Rectal smooth muscle tissue (tissue), 1 donor: ENCODE measurements at regions not wholly inside any gene's neighbourhood (a gene's known extent, or its start where the extent isn't known, plus 50 kb on each side); places are given as distances from the start of the nearest gene placed in this dataset.
A peak's percentile ranks its signal among the peaks of the same experiment; 100 is the strongest.

Source experiments
- H3K27ac ChIP-seq: one replicate; pipeline ENCODE4 v1.7.0; 2013; ENCODE audit warnings: low read depth, low read length, inconsistent platforms
- H3K27me3 ChIP-seq: one replicate; pipeline ENCODE4 v1.7.0; 2013; ENCODE audit warnings: low read length; ENCODE audit not compliant: control insufficient read depth, insufficient read depth
- H3K36me3 ChIP-seq: one replicate; pipeline ENCODE4 v1.7.0; 2013; ENCODE audit warnings: low read length; ENCODE audit not compliant: control insufficient read depth, insufficient read depth
- H3K4me1 ChIP-seq: one replicate; pipeline ENCODE4 v1.7.0; 2013; ENCODE audit warnings: low read length; ENCODE audit not compliant: control insufficient read depth, insufficient read depth
- H3K4me3 ChIP-seq: one replicate; pipeline ENCODE4 v1.7.0; 2013; ENCODE audit warnings: low read length
- H3K9ac ChIP-seq: one replicate; pipeline ENCODE4 v1.7.0; 2013; ENCODE audit warnings: low read length

DNA sequence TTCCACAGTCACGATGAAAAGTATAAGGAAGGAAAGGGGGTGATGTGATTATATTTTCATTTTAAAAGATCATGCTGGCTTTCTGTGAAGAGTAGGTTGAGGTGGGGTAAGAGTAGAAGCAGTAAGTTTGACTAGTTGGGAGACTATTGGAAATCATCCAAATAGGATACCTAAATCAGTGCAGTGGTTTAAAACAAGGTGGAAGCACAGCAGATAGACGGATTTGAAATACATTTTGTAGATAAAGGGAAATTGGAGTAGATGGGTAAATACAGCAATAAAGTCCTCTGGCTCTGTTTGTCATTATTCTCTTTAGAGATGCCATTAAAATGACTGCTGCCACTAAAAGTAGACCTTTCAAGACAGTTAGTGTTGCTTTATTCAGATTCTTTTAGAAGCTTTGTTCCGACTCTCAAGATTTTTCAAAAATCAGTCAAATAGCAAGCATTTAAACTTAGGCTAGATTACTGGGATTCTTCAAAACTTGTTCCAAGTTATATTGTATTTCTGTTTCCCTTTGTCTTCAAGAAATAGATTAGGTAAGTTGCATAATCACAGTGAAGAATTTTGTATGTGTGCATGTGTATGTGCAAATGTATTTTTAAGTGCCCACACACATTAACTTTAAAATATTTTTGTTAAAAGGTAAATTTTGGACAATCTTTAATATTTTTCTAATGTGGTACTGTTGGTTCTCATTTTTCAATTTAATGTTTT is 61.7 kb upstream of the DTNA start:
- peaks cover 16% of the 10 kb centered on the region for H3K4me1 ChIP-seq

GRCh38 chr18:34649080-34649479 is 61.0 kb upstream of the DTNA start:
- H3K27ac ChIP-seq, result no peak overlapping the region
- peaks cover 16% of the 10 kb centered on the region for H3K4me1 ChIP-seq
- no peak overlapping the region for H3K4me3 ChIP-seq
- H3K27me3 ChIP-seq, result no peaks in the 10 kb centered on the region
- no peak overlapping the region for H3K9ac ChIP-seq
- no peaks in the 10 kb centered on the region for H3K36me3 ChIP-seq

More for the DNA sequence above, 61.7 kb upstream of the DTNA start:
- no peaks in the 10 kb centered on the region for H3K27me3 ChIP-seq
- H3K4me3 ChIP-seq, result no peak overlapping the region
- no peaks in the 10 kb centered on the region for H3K36me3 ChIP-seq
- no peak overlapping the region for H3K9ac ChIP-seq
- no peak overlapping the region for H3K27ac ChIP-seq

DNA sequence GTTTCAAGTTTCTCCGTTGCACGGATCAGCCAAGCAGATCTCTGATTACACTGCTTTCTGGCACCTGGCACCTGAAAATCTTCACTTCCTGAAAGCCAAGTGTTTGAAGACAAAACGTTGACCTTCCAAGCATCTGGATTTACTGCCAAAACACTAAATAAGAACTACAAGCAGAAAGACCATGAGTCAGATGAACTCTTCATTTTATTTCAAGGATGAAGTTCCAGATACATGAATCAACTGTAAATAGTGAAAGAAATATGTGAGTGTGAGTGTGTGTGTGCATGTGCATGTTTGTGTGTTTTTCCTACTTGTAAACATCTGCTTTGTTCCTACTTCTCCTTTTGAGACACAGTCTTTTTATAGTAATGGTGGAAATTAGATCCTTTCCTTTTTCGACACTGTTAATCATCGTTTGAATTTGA is 60.0 kb upstream of the DTNA start:
- H3K9ac ChIP-seq, result no peak overlapping the region
- peaks cover 14% of the 10 kb centered on the region for H3K4me1 ChIP-seq
- no peaks in the 10 kb centered on the region for H3K27me3 ChIP-seq
- H3K36me3 ChIP-seq, result no peaks in the 10 kb centered on the region
- no peak overlapping the region for H3K4me3 ChIP-seq
- H3K27ac ChIP-seq, result peak overlapping the region; percentile 27

GRCh38 chr18:34651586-34652369 is 58.3 kb upstream of the DTNA start:
- H3K4me3 ChIP-seq, result no peak overlapping the region
- H3K27me3 ChIP-seq, result no peaks in the 10 kb centered on the region
- no peak overlapping the region for H3K9ac ChIP-seq
- peaks cover 14% of the 10 kb centered on the region for H3K4me1 ChIP-seq
- H3K27ac ChIP-seq, result no peak overlapping the region
- H3K36me3 ChIP-seq, result no peaks in the 10 kb centered on the region

- no peak overlapping the region for H3K4me3 ChIP-seq
- peaks cover 20% of the 10 kb centered on the region for H3K4me1 ChIP-seq
- H3K27me3 ChIP-seq, result no peaks in the 10 kb centered on the region
- H3K36me3 ChIP-seq, result no peaks in the 10 kb centered on the region
- H3K27ac ChIP-seq, result no peak overlapping the region
- H3K9ac ChIP-seq, result no peak overlapping the region
Observed at GRCh38 chr18:34655131-34655530, 55.0 kb upstream of the DTNA start.

DNA sequence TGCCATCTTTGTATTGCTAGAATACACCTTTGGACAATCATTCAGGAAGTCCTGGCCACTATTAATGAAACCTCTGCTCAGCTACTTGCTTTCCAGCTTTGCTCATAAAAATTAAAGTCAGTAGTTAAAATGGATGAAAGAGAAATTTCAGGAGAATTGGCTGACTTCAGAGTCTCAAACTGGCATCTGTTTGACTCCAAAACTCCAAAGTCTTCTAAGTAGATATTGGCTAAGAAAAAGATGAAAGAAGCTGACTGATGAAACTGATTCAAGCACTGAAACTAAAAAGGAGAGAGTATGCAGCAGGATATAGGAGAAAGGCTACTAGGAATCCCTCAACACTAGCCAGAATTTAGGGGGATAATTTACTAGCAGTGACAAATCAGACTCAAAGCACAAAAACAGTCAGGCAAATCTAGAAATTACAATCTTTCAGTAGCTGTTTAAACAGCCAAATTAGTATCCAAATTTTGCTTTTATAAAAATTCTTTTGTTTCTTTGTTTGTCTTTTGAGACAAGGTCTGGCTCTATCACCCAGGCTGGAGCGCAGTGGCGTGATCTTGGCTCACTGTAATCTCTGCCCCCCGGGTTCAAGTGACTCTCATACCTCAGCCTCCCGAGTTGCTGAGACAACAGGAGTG is 52.1 kb upstream of the DTNA start:
- no peak overlapping the region for H3K9ac ChIP-seq
- H3K4me3 ChIP-seq, result no peak overlapping the region
- H3K4me1 ChIP-seq, result peaks cover 17% of the 10 kb centered on the region
- H3K27ac ChIP-seq, result peak overlapping the region; percentile 90
- no peaks in the 10 kb centered on the region for H3K27me3 ChIP-seq
- no peaks in the 10 kb centered on the region for H3K36me3 ChIP-seq

DNA sequence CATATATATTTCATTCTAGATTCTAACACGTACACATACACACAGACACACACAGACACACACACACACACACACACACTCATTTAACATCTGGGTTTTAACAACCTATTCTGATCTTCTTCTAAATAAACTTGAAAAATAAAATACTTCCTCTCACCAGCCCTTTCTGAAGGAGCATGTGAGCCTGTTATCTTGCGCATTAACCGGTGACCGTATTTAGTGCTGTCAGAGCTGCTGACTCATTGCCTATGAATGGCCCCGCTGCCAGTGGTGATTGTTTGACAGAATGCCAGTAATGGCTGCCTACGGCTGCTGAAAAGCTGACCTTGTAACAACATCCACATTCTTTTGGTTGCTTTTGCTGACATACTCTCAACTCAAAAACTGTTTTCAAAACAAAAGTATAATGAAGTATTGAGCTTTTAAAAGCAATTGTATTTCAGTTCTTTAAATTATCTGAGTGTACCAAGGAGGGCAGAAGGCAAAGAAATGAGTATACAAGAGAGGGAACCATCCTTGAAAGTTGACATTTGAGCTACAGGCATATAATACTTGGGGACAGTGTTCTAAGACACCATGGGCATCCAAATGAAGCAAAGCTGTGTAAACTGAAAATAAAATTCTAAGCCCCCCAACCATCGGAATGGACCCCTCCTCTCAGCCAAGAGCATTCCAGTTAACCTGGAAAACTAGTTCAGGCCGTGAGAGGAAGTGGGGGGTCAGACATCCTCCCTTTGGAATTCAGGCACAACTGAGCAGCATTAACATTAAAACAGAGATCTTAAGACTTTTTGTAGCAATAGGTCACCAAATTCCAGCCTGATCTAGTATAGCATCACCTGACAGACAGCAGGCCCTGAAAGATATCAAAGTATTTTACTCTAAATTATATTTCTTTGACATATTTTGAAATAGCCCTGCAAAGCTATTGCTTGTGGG is 50.2 kb upstream of the DTNA start:
- Histone ChIP-seq H3K4me1 (peaks cover 17% of the 10 kb centered on the region), H3K27ac (peak overlapping the region; percentile 90), H3K36me3 (no peaks in the 10 kb centered on the region), H3K4me3 (no peak overlapping the region), H3K27me3 (no peaks in the 10 kb centered on the region), H3K9ac (no peak overlapping the region)
